Right ventricle myocardium inferior (tissue), 1 donor: ENCODE measurements at regions not wholly inside any gene's neighbourhood (a gene's known extent, or its start where the extent isn't known, plus 50 kb on each side); places are given as distances from the start of the nearest gene placed in this dataset.

Source experiments
- ATAC-seq: fragments of 200-7000 bp; cut with Tn5 transposase; one replicate; pipeline ENCODE4 v1.9.1; 2020; ENCODE audit warnings: mild to moderate bottlenecking, moderate library complexity
- DNase-seq: peaks from one replicate; pipeline ENCODE4 v3.0.0; 2021; ENCODE audit errors: missing footprints
- intact Hi-C: fragments of 100-400 bp; cut with DNase I; formaldehyde crosslinking; loops from one replicate; pipeline ENCODE4 v1.11.0; 2022
- donor health status: DM: no; HTN: yes; CAD: no; lungs with severe emphysema.

DNA sequence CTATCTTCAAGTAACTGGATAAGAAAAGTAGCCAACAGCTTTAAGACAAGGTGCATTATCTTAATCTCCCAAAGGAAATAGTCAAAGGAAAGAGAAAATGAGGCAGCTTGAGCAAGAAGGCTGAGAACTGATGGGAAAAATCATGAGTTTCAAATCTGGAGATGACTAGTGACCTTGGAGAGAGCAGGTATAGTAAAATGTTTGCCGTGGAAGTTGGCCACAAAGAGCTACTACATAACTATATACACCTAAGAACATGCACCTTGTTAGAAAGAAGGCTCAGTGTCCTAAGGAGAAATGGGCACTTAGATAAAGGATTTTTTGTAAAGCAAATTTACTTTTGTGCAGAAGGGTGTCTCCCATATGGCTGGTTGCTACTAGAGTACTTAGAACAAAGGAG, 80.8 kb upstream of the FSHB start:
- DNase-seq, result no peak
- ATAC-seq, result no peak
- intact Hi-C loops, result no loop called here

DNA sequence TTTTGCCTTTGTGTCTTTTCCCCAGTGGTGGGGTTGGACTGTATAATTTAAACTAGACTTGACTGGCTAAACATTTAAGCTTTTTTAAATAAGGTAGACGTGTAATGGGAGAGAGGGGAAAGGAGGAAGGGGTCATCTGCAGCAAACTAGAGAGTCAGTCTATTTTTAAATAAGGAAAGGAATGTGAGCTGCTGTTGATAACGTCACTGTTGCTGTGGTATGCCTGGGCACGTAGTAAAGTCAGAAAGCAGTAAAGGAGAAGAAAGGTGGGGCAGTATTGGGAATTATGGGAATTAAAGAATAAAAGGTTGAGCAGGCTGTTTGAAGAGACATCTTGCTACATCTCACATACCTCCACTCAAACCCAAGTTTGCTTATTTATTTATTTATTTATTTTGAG, 80.4 kb upstream of the FSHB start:
- DNase-seq (no peak), ATAC-seq (peak; percentile 69)
- intact Hi-C loops, result no loop called here

DNA sequence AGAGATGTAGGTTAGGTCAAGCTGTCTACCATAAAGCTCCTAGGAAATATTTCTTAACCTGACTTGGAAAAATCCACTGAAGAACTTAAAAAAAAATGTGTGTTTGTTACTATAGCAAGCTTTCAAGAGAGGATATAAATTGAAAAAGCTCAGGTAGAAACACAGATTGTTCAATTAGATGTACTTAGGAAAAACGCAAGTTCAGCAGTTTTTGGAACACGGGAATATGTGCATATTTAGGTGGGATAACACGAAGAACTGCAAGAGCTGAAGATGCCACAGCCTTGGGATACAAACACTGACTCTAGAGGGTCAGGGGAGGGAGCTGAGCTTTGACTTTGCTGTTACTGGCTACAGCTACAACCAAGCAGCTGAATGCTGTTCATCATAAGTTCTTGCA, 77.8 kb upstream of the FSHB start:
- intact Hi-C loops, result no loop called here
- DNase-seq (no peak), ATAC-seq (no peak)

DNA sequence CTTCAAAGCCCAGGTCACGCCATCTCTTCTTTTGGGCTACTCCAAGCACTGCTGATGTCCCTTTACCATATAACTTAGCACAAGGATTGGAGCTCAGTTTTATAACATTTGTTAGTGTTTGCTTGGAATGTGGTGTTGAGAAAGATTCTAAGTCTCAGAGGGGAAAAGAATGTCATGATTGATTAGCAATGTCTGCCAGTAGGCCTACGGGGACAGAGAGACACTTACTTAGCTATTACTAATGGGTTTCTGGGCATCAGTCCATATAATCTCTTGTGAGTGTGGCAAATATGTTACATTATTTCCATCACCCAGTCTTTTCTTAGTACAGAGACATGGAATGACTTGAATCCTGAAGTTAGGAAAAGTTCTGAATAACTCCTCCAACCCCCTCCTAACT, 75.4 kb upstream of the FSHB start:
- intact Hi-C loops, result no loop called here
- ATAC-seq, result no peak
- no peak for DNase-seq

DNA sequence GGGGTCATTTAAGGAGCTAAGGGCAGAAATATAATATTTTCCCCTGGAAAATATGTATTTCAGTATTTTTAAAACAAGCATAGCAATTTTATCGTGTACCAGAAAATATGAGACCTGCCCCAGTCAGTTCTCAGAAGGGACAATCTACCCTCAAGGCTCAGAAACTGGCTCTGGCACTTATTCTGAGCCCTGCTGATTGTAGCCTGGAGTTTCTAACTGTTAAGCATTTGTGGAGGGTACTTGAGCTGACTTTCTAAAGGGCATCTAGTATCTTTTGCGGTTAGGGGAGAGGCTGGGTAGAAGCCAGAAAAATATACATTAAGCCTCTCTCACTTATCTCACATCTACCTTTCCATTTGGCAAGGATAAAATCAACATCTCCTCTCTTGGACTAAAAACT, 71.3 kb upstream of the FSHB start:
- intact Hi-C loops, result no loop called here
- ATAC-seq (no peak), DNase-seq (no peak)

- ATAC-seq, result no peak
- DNase-seq, result no peak
- intact Hi-C loops, result no loop called here
Measured at GRCh38 chr11:30165652-30166051, 65.2 kb upstream of the FSHB start.

DNA sequence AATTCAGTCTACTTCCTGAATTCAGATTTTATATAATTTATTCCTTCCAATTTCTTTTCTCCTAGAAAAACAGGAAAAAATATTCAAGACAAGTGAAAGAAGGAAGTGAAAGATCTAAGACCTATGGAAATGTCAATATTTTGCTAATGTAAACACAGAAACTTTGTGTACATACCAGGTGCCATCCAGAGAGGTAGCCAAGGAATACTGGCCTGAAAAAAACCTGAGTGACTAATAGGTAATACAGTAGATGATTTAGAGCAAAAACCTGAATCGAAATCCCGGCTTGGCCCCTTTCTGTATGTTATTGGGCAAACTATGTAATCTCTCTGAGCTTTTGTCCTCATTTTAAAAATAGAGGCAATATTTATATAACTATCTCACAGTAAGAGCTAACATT, 59.2 kb upstream of the FSHB start:
- ATAC-seq (no peak), DNase-seq (no peak)
- intact Hi-C loops, result no loop called here

- DNase-seq (no peak), ATAC-seq (no peak)
- intact Hi-C loops, result no loop called here
Measured at GRCh38 chr11:30172158-30172557, 58.7 kb upstream of the FSHB start.

DNA sequence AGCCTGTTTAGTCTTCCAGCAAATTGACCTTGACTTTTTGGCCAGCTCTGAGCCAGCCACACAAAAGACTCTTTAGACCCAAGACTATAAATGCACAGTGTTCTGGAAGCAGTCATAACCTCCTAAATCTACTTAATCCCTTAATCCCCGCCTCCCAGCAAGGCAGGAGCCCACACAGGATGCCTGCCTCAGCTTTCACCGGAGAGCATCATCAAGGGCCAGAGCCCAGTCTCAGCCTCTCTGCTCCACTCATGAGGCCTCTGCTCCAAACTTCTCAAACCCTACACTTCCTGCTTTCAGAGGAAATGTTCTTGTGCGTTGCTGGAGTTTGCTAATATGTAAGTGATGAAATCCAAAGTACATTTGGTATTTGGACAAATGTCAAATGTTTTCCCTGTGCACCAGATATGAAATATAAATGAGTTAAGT, 57.9 kb upstream of the FSHB start:
- DNase-seq (no peak), ATAC-seq (peak; percentile 39)
- intact Hi-C loops, result no loop called here

GRCh38 chr11:30174265-30175020, 56.4 kb upstream of the FSHB start:
- DNase-seq (no peak), ATAC-seq (peak; percentile 16)
- intact Hi-C loops, result no loop called here
